Ishikawa (cell line): ENCODE measurements at regions not wholly inside any gene's neighbourhood (a gene's known extent, or its start where the extent isn't known, plus 50 kb on each side); places are given as distances from the start of the nearest gene placed in this dataset.

ENCODE experiments used
- CEBPB ChIP-seq: IDR thresholded peaks from 2 replicates; pipeline ENCODE4 v1.6.1; 2012
- CREB1 ChIP-seq: IDR thresholded peaks from 2 replicates; pipeline ENCODE4 v1.6.1; 2012; ENCODE audit warnings: low read depth
- EGR1 ChIP-seq: IDR thresholded peaks from 2 replicates; pipeline ENCODE4 v1.6.1; 2012
- EP300 ChIP-seq: IDR thresholded peaks from 2 replicates; pipeline ENCODE4 v1.6.1; 2012; ENCODE audit warnings: borderline replicate concordance
- FOXM1 ChIP-seq: IDR thresholded peaks from 2 replicates; pipeline ENCODE4 v1.6.1; 2012; ENCODE audit warnings: low read depth, borderline replicate concordance
- NFIC ChIP-seq: IDR thresholded peaks from 2 replicates; pipeline ENCODE4 v1.6.1; 2012
- RAD21 ChIP-seq: IDR thresholded peaks from 2 replicates; pipeline ENCODE4 v1.6.1; 2012; ENCODE audit warnings: low read depth
- TAF1 ChIP-seq: IDR thresholded peaks from 2 replicates; pipeline ENCODE4 v1.6.1; 2012; ENCODE audit warnings: low read depth, mild to moderate bottlenecking
- TEAD4 ChIP-seq: IDR thresholded peaks from 2 replicates; pipeline ENCODE4 v1.6.1; 2012
- YY1 ChIP-seq: IDR thresholded peaks from 2 replicates; pipeline ENCODE4 v1.6.1; 2012; ENCODE audit warnings: low read depth
- ZBTB7A ChIP-seq: IDR thresholded peaks from 2 replicates; pipeline ENCODE4 v1.6.1; 2012; ENCODE audit warnings: low read depth
- TF ChIP-seq, protein P1 (sequence below): IDR thresholded peaks from 2 replicates; pipeline ENCODE4 v1.6.1; 2012; ENCODE audit warnings: low read depth, mild to moderate bottlenecking
- TF ChIP-seq, protein P2 (sequence below): IDR thresholded peaks from 2 replicates; pipeline ENCODE4 v1.6.1; 2012
- TF ChIP-seq, protein P3 (sequence below): IDR thresholded peaks from 2 replicates; pipeline ENCODE4 v1.6.1; 2012

DNA sequence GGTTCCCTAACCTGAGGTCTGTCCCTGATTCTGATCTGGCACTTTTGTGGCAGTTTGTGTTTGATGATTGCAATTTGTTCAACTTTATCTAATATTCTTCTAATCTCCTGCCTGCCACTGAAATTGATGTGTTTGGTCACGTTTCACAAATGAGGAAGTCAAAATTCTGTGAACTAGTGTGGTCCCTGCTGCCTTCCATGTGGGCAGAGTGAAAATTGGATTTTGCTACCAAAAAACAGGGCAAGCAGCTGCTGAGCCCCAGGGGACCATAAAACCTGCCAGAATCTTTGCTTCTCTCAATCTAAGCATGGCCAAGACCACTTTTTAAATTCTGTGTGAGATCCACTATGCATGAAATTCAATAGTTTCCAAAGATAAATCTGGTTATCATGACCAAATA lies 195.5 kb upstream of the CYRIA start:
- TF ChIP-seq EP300 (no peak), YY1 (no peak), CEBPB (no peak), TAF1 (no peak), RAD21 (no peak), EGR1 (no peak), FOXM1 (no peak), NFIC (no peak), ZBTB7A (no peak), CREB1 (no peak), TEAD4 (no peak)
- TF ChIP-seq, protein P1, sequence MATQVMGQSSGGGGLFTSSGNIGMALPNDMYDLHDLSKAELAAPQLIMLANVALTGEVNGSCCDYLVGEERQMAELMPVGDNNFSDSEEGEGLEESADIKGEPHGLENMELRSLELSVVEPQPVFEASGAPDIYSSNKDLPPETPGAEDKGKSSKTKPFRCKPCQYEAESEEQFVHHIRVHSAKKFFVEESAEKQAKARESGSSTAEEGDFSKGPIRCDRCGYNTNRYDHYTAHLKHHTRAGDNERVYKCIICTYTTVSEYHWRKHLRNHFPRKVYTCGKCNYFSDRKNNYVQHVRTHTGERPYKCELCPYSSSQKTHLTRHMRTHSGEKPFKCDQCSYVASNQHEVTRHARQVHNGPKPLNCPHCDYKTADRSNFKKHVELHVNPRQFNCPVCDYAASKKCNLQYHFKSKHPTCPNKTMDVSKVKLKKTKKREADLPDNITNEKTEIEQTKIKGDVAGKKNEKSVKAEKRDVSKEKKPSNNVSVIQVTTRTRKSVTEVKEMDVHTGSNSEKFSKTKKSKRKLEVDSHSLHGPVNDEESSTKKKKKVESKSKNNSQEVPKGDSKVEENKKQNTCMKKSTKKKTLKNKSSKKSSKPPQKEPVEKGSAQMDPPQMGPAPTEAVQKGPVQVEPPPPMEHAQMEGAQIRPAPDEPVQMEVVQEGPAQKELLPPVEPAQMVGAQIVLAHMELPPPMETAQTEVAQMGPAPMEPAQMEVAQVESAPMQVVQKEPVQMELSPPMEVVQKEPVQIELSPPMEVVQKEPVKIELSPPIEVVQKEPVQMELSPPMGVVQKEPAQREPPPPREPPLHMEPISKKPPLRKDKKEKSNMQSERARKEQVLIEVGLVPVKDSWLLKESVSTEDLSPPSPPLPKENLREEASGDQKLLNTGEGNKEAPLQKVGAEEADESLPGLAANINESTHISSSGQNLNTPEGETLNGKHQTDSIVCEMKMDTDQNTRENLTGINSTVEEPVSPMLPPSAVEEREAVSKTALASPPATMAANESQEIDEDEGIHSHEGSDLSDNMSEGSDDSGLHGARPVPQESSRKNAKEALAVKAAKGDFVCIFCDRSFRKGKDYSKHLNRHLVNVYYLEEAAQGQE = no peak
- TF ChIP-seq, protein P2, sequence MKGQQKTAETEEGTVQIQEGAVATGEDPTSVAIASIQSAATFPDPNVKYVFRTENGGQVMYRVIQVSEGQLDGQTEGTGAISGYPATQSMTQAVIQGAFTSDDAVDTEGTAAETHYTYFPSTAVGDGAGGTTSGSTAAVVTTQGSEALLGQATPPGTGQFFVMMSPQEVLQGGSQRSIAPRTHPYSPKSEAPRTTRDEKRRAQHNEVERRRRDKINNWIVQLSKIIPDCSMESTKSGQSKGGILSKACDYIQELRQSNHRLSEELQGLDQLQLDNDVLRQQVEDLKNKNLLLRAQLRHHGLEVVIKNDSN = no peak
- TF ChIP-seq, protein P3, sequence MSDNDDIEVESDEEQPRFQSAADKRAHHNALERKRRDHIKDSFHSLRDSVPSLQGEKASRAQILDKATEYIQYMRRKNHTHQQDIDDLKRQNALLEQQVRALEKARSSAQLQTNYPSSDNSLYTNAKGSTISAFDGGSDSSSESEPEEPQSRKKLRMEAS = no peak
